ENCODE measurements at regions not wholly inside any gene's neighbourhood (a gene's known extent, or its start where the extent isn't known, plus 50 kb on each side); places are given as distances from the start of the nearest gene placed in this dataset.
"Not testable (repeated sequence)": the region's sequence is repeated elsewhere in the genome, so short reads cannot be mapped to it uniquely, and the experiment has no call there.

GRCh38 chr5:4581289-4581688 lies 558.8 kb upstream of the ADAMTS16 start:
- FAIRE-seq: no peak

GRCh38 chr5:4584982-4585381 lies 555.1 kb upstream of the ADAMTS16 start:
- no peak for FAIRE-seq

GRCh38 chr5:4613440-4613839 lies 526.7 kb upstream of the ADAMTS16 start:
- FAIRE-seq: no peak

- FAIRE-seq: no peak
Measured at GRCh38 chr5:4614088-4614487, 526.0 kb upstream of the ADAMTS16 start.

GRCh38 chr5:4615369-4615768 lies 524.8 kb upstream of the ADAMTS16 start:
- not testable (repeated sequence) for FAIRE-seq

GRCh38 chr5:4625206-4625896 lies 514.8 kb upstream of the ADAMTS16 start:
- FAIRE-seq: no peak

GRCh38 chr5:4627131-4627530 lies 513.0 kb upstream of the ADAMTS16 start:
- no peak for FAIRE-seq

GRCh38 chr5:4627929-4628328 lies 512.2 kb upstream of the ADAMTS16 start:
- no peak for FAIRE-seq

- no peak for FAIRE-seq
Measured at GRCh38 chr5:4628645-4629385, 511.3 kb upstream of the ADAMTS16 start.

- FAIRE-seq: no peak
Measured at GRCh38 chr5:4630031-4630430, 510.1 kb upstream of the ADAMTS16 start.

- no peak for FAIRE-seq
Measured at GRCh38 chr5:4634342-4634741, 505.8 kb upstream of the ADAMTS16 start.

- FAIRE-seq: no peak
Measured at GRCh38 chr5:4636378-4636777, 503.8 kb upstream of the ADAMTS16 start.

GRCh38 chr5:4639946-4640345 lies 500.2 kb upstream of the ADAMTS16 start:
- FAIRE-seq: no peak

- FAIRE-seq: no peak
Measured at GRCh38 chr5:4640795-4641194, 499.3 kb upstream of the ADAMTS16 start.

- FAIRE-seq: no peak
Measured at GRCh38 chr5:4642525-4642924, 497.6 kb upstream of the ADAMTS16 start.

- no peak for FAIRE-seq
Measured at GRCh38 chr5:4643190-4643589, 496.9 kb upstream of the ADAMTS16 start.

- no peak for FAIRE-seq
Measured at GRCh38 chr5:4643960-4644359, 496.2 kb upstream of the ADAMTS16 start.

- FAIRE-seq: no peak
Measured at GRCh38 chr5:4646715-4647375, 493.3 kb upstream of the ADAMTS16 start.

- FAIRE-seq: no peak
Measured at GRCh38 chr5:4647955-4648354, 492.2 kb upstream of the ADAMTS16 start.

- no peak for FAIRE-seq
Measured at GRCh38 chr5:4651806-4652565, 488.1 kb upstream of the ADAMTS16 start.

GRCh38 chr5:4653475-4653874 lies 486.7 kb upstream of the ADAMTS16 start:
- FAIRE-seq: no peak

- FAIRE-seq: no peak
Measured at GRCh38 chr5:4659851-4660250, 480.3 kb upstream of the ADAMTS16 start.

- no peak for FAIRE-seq
Measured at GRCh38 chr5:4661326-4661725, 478.8 kb upstream of the ADAMTS16 start.

Data from islet of Langerhans (tissue), 1 donor.